Heart left ventricle (tissue), 16 donors: ENCODE measurements at regions not wholly inside any gene's neighbourhood (a gene's known extent, or its start where the extent isn't known, plus 50 kb on each side); places are given as distances from the start of the nearest gene placed in this dataset.
A peak's percentile ranks its signal among the peaks of the same experiment; 100 is the strongest.

Source experiments
- ATAC-seq, 4 donors: fragments of 200-7000 bp; cut with Tn5 transposase; one replicate each; pipeline ENCODE4 v1.9.1; 2020 to 2022; ENCODE audit warnings: moderate library complexity in 4 of 4, mild to moderate bottlenecking in 3 of 4, moderate number of reproducible peaks in 1 of 4
- DNase-seq, 5 donors: peaks; one replicate each; pipeline ENCODE4 v3.0.0-alpha.2; 2020
- H3K27ac ChIP-seq, 12 donors: fragments of 200-600 bp; sonication (generic) in 4 of 12; one replicate each; pipeline versions ENCODE4 v1.5.0 to v1.8.0; 2016 to 2022; ENCODE audit warnings: mild to moderate bottlenecking in 2 of 12
- H3K27me3 ChIP-seq, 9 donors: fragments of 200-600 bp; sonication (generic) in 2 of 9; one replicate each; pipeline versions ENCODE4 v1.5.1 to v1.8.0; 2016 to 2022; ENCODE audit warnings: mild to moderate bottlenecking in 3 of 9
- H3K36me3 ChIP-seq, 9 donors: fragments of 200-600 bp; sonication (generic) in 2 of 9; one replicate each; pipeline versions ENCODE4 v1.5.0 to v1.8.0; 2018 to 2022; ENCODE audit warnings: mild to moderate bottlenecking in 2 of 9
- H3K4me1 ChIP-seq, 12 donors: fragments of 200-600 bp; sonication (generic) in 4 of 12; one replicate each; pipeline versions ENCODE4 v1.5.0 to v1.8.0; 2016 to 2022; ENCODE audit warnings: mild to moderate bottlenecking in 3 of 12
- H3K4me3 ChIP-seq, 12 donors: fragments of 200-600 bp; sonication (generic) in 4 of 12; one replicate each; pipeline versions ENCODE4 v1.5.0 to v1.8.0; 2017 to 2022; ENCODE audit warnings: mild to moderate bottlenecking in 9 of 12, moderate library complexity in 4 of 12
- H3K9me3 ChIP-seq, 12 donors: fragments of 200-600 bp; sonication (generic) in 4 of 12; one replicate each; pipeline versions ENCODE4 v1.5.0 to v1.8.0; 2016 to 2022; ENCODE audit warnings: mild to moderate bottlenecking in 1 of 12
- CTCF ChIP-seq, 12 donors: fragments of 200-600 bp; sonication (generic) in 4 of 12; IDR thresholded peaks; one replicate each; pipeline versions ENCODE4 v1.5.0 to v1.8.0; 2018 to 2022; ENCODE audit warnings: antibody characterized with exemption in 12 of 12, mild to moderate bottlenecking in 5 of 12
- POLR2A ChIP-seq, 2 donors: fragments of 450-650 bp; IDR thresholded peaks; one replicate each; pipeline ENCODE4 v1.6.1; 2017; ENCODE audit warnings: antibody characterized with exemption in 2 of 2, mild to moderate bottlenecking in 2 of 2, moderate library complexity in 2 of 2
- WGBS, 4 donors: extraction: QIAGEN DNeasy Blood & Tissue Kit in 2 of 4; methylation state at CpG; one replicate each; pipeline versions ENCODE4 v1.1.5 to v1.1.7; 2013 to 2018; 5-methylcytosine and 5-hydroxymethylcytosine counted together
- intact Hi-C, 10 donors: fragments of 100-400 bp; cut with DNase I; formaldehyde crosslinking; loops; one replicate each; pipeline versions ENCODE4 v1.11.1 to v1.14.2; 2022
- donor health status: ischemic (EF 13 %, LVEDD 7.1; RV severe dilation, severe dysfunction).
- donor health status: healthy with polysubstance abuse.
- donor health status: DM: no; HTN: yes; CAD: no.
- donor health status: DM: no; HTN: no; CAD: no.
- donor health status: ischemic (EF 25% LVEDD 6.9; RV normal size, moderate dysfunction).
- donor health status: ischemic (EF 25% LVEDD 5.7; RV mildly dilated, moderate dysfunction).
- donor health status: healthy.
- donor health status: DM: yes; HTN: yes; CAD: no.
- donor health status: ischemic (EF 35%, LVEDD 5.7; RV mildly dilated, moderate dysfunction).
- donor health status: nonischemic (EF 11% LVEDD 7.7; RV severe dilation, severe dysfunction).
- donor health status: DM: yes; HTN: yes; CAD: no.
- donor health status: PGD.
- donor health status: ischemic (EF 29% LVEDD 5.4; RV normal size, mild dysfunction).
- donor health status: nonischemic (EF 23%, LVEDD 6.1; RV moderate dilation, normal function).

- Histone ChIP-seq H3K27me3 (peaks cover 0 to 7% (median 0%) of the 10 kb centered on the region in 9 donors), H3K4me3 (no peak overlapping the region), H3K9me3 (peaks cover 0 to 3% (median 0%) of the 10 kb centered on the region in 12 donors), H3K4me1 (peaks cover 0 to 4% (median 0%) of the 10 kb centered on the region in 12 donors), H3K27ac (no peak overlapping the region), H3K36me3 (no peaks in the 10 kb centered on the region)
- ATAC-seq (no peak), DNase-seq (peak in 1 of 5 donors; percentile 13)
- WGBS, 4 donors = 84 to 88% (median 87%) methylated on average over 4 to 8 of the region's 8 CpGs
- intact Hi-C loops = no loop called here
- TF ChIP-seq POLR2A (IDR thresholded peaks at IDR 0.05) (no peak), CTCF (IDR thresholded peaks at IDR 0.05) (no peak)
Observed at GRCh38 chr1:30283199-30283962, 440.0 kb downstream of the MATN1 start.

GRCh38 chr1:30280572-30280971, 442.8 kb downstream of the MATN1 start:
- Histone ChIP-seq H3K4me3 (no peak overlapping the region), H3K4me1 (no peaks in the 10 kb centered on the region), H3K36me3 (no peaks in the 10 kb centered on the region), H3K27me3 (peaks cover 0 to 5% (median 0%) of the 10 kb centered on the region in 9 donors), H3K27ac (no peak overlapping the region), H3K9me3 (peaks cover 0 to 3% (median 0%) of the 10 kb centered on the region in 12 donors)
- TF ChIP-seq CTCF (IDR thresholded peaks at IDR 0.05) = no peak
- no peak for TF ChIP-seq POLR2A (IDR thresholded peaks at IDR 0.05)
- 91 to 96% (median 94%) methylated on average over 2 of the region's 2 CpGs for WGBS, 4 donors
- ATAC-seq (no peak), DNase-seq (no peak)
- intact Hi-C loops = no loop called here

- no peak overlapping the region for H3K4me3 ChIP-seq
- intact Hi-C loops = no loop called here
- 69 to 81% (median 77%) methylated on average over 6 of the region's 6 CpGs for WGBS, 4 donors
- no peaks in the 10 kb centered on the region for H3K36me3 ChIP-seq
- TF ChIP-seq POLR2A (IDR thresholded peaks at IDR 0.05) (no peak), CTCF (IDR thresholded peaks at IDR 0.05) (no peak)
- H3K27ac ChIP-seq = no peak overlapping the region
- H3K4me1 ChIP-seq = no peaks in the 10 kb centered on the region
- peaks cover 0 to 3% (median 0%) of the 10 kb centered on the region in 12 donors for H3K9me3 ChIP-seq
- ATAC-seq = no peak
- DNase-seq = peak in 1 of 5 donors; percentile 1
- H3K27me3 ChIP-seq = peaks cover 0 to 13% (median 5%) of the 10 kb centered on the region in 9 donors
Observed at GRCh38 chr1:30277911-30278310, 445.5 kb downstream of the MATN1 start.

- ATAC-seq = no peak
- Histone ChIP-seq H3K27me3 (peaks cover 0 to 17% (median 5%) of the 10 kb centered on the region in 9 donors), H3K9me3 (peaks cover 0 to 3% (median 0%) of the 10 kb centered on the region in 12 donors), H3K36me3 (no peaks in the 10 kb centered on the region), H3K27ac (no peak overlapping the region), H3K4me3 (no peak overlapping the region), H3K4me1 (no peaks in the 10 kb centered on the region)
- DNase-seq = peak in 1 of 5 donors; percentile 2
- no peak for TF ChIP-seq CTCF (IDR thresholded peaks at IDR 0.05)
- no peak for TF ChIP-seq POLR2A (IDR thresholded peaks at IDR 0.05)
- WGBS, 4 donors = 91 to 100% (median 99%) methylated on average over 1 of the region's 1 CpG
- intact Hi-C loops = no loop called here
Observed at GRCh38 chr1:30277415-30277814, 446.0 kb downstream of the MATN1 start.
